ENCODE measurements at regions not wholly inside any gene's neighbourhood (a gene's known extent, or its start where the extent isn't known, plus 50 kb on each side); places are given as distances from the start of the nearest gene placed in this dataset.

DNA sequence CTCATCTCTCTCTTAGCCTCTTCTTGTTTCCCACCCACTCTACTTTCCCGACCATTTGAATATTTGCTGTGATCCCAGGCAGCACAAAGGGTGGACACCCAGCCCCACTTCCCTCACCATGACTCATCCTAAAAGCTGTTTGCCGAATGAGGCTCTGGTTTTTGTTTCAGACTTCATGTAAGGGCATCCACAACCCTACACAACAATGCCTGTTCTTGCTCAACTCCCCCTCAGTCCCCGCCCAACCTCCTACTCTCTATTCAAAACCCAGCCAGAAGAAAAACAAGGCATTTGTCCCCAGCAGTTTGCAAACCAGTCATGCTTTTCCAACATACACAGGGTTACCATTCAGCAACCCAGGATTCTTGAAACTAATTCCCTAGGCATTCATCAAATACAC, 516.5 kb upstream of the CNKSR2 start:
- no peaks in the 10 kb centered on the region for H3K9me2 ChIP-seq
- H3K27me3 ChIP-seq (ENCODE audit: insufficient read depth): no peaks in the 10 kb centered on the region
- ChIA-PET POLR2A (no interaction called here), CTCF (no interaction called here)
- no peak overlapping the region for H3K27ac ChIP-seq (ENCODE audit: low read depth in 2 of 2, low read length in 1 of 2)
- H3K36me3 ChIP-seq (replicated peaks in 1 of 2; ENCODE audit: control insufficient read depth in 1 of 2, insufficient read depth in 2 of 2, low read length in 1 of 2): no peaks in the 10 kb centered on the region
- WGBS (ENCODE audit: low lambda C conversion rate): 22% methylated on average over 3 of the region's 3 CpGs
- H4K20me1 ChIP-seq (ENCODE audit: insufficient read depth): no peaks in the 10 kb centered on the region
- TF ChIP-seq, protein P1, sequence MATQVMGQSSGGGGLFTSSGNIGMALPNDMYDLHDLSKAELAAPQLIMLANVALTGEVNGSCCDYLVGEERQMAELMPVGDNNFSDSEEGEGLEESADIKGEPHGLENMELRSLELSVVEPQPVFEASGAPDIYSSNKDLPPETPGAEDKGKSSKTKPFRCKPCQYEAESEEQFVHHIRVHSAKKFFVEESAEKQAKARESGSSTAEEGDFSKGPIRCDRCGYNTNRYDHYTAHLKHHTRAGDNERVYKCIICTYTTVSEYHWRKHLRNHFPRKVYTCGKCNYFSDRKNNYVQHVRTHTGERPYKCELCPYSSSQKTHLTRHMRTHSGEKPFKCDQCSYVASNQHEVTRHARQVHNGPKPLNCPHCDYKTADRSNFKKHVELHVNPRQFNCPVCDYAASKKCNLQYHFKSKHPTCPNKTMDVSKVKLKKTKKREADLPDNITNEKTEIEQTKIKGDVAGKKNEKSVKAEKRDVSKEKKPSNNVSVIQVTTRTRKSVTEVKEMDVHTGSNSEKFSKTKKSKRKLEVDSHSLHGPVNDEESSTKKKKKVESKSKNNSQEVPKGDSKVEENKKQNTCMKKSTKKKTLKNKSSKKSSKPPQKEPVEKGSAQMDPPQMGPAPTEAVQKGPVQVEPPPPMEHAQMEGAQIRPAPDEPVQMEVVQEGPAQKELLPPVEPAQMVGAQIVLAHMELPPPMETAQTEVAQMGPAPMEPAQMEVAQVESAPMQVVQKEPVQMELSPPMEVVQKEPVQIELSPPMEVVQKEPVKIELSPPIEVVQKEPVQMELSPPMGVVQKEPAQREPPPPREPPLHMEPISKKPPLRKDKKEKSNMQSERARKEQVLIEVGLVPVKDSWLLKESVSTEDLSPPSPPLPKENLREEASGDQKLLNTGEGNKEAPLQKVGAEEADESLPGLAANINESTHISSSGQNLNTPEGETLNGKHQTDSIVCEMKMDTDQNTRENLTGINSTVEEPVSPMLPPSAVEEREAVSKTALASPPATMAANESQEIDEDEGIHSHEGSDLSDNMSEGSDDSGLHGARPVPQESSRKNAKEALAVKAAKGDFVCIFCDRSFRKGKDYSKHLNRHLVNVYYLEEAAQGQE (IDR thresholded peaks at IDR 0.05; ENCODE audit: low read depth, low read length): no peak
- TF ChIP-seq, protein P2, sequence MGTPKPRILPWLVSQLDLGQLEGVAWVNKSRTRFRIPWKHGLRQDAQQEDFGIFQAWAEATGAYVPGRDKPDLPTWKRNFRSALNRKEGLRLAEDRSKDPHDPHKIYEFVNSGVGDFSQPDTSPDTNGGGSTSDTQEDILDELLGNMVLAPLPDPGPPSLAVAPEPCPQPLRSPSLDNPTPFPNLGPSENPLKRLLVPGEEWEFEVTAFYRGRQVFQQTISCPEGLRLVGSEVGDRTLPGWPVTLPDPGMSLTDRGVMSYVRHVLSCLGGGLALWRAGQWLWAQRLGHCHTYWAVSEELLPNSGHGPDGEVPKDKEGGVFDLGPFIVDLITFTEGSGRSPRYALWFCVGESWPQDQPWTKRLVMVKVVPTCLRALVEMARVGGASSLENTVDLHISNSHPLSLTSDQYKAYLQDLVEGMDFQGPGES (IDR thresholded peaks at IDR 0.05; ENCODE audit: low read depth, low read length): no peak
- TF ChIP-seq FOSL2 (IDR thresholded peaks at IDR 0.05; ENCODE audit: borderline replicate concordance, low read depth): no peak
- TF ChIP-seq EZH2phosphoT487 (IDR thresholded peaks at IDR 0.05; ENCODE audit: borderline replicate concordance, low read depth): no peak
- TF ChIP-seq JUND (IDR thresholded peaks at IDR 0.05): no peak
- TF ChIP-seq RFX5 (IDR thresholded peaks at IDR 0.05; ENCODE audit: low read length): no peak
- no peak for TF ChIP-seq POLR2AphosphoS5 (IDR thresholded peaks at IDR 0.05; ENCODE audit: low read depth, low read length)
- TF ChIP-seq, protein P3, sequence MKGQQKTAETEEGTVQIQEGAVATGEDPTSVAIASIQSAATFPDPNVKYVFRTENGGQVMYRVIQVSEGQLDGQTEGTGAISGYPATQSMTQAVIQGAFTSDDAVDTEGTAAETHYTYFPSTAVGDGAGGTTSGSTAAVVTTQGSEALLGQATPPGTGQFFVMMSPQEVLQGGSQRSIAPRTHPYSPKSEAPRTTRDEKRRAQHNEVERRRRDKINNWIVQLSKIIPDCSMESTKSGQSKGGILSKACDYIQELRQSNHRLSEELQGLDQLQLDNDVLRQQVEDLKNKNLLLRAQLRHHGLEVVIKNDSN (IDR thresholded peaks at IDR 0.05; ENCODE audit: borderline replicate concordance, low read depth): no peak
- TF ChIP-seq YY1 (IDR thresholded peaks at IDR 0.05; ENCODE audit: low read depth): no peak
- TF ChIP-seq MEF2A (IDR thresholded peaks at IDR 0.05; ENCODE audit: borderline replicate concordance, low read depth): no peak
- no peak for TF ChIP-seq GATA2 (CRISPR knock-in tag; IDR thresholded peaks at IDR 0.05)
- TF ChIP-seq EP300 (IDR thresholded peaks at IDR 0.05; ENCODE audit: borderline replicate concordance in 1 of 2, low read depth in 1 of 2, low read length in 1 of 2): no peak
- TF ChIP-seq FOXJ3 (CRISPR knock-in tag; IDR thresholded peaks at IDR 0.05): no peak
- no peak for TF ChIP-seq MXI1 (IDR thresholded peaks at IDR 0.05; ENCODE audit: low read depth, low read length)
- TF ChIP-seq, protein P4, sequence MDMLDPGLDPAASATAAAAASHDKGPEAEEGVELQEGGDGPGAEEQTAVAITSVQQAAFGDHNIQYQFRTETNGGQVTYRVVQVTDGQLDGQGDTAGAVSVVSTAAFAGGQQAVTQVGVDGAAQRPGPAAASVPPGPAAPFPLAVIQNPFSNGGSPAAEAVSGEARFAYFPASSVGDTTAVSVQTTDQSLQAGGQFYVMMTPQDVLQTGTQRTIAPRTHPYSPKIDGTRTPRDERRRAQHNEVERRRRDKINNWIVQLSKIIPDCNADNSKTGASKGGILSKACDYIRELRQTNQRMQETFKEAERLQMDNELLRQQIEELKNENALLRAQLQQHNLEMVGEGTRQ (IDR thresholded peaks at IDR 0.05; ENCODE audit: borderline replicate concordance, low read depth, low read length): no peak
- TF ChIP-seq RAD21 (IDR thresholded peaks at IDR 0.05; ENCODE audit: low read length): no peak
- TF ChIP-seq TAF1 (IDR thresholded peaks at IDR 0.05; ENCODE audit: borderline replicate concordance, low read depth, low read length): no peak
- H3K4me2 ChIP-seq: no peak overlapping the region
- H3K9me3 ChIP-seq: no peaks in the 10 kb centered on the region; the same call in 1 of the 2 replicates
- no peak overlapping the region for H2AFZ ChIP-seq (ENCODE audit: low read depth)
- no peaks in the 10 kb centered on the region for H3K4me1 ChIP-seq (ENCODE audit: control insufficient read depth in 1 of 2, insufficient read depth in 2 of 2, low read depth in 1 of 2, low read length in 1 of 2)
- no peaks in the 10 kb centered on the region for H3F3A ChIP-seq (replicated peaks; ENCODE audit: insufficient read depth)
- no peak overlapping the region for H3K9ac ChIP-seq
- no peak for DNase-seq
- H3K4me3 ChIP-seq (ENCODE audit: low read depth in 2 of 2, low read length in 1 of 2): no peak overlapping the region
- no peaks in the 10 kb centered on the region for H3K79me2 ChIP-seq (ENCODE audit: insufficient read depth)
